ENCODE measurements at regions not wholly inside any gene's neighbourhood (a gene's known extent, or its start where the extent isn't known, plus 50 kb on each side); places are given as distances from the start of the nearest gene placed in this dataset.

DNA sequence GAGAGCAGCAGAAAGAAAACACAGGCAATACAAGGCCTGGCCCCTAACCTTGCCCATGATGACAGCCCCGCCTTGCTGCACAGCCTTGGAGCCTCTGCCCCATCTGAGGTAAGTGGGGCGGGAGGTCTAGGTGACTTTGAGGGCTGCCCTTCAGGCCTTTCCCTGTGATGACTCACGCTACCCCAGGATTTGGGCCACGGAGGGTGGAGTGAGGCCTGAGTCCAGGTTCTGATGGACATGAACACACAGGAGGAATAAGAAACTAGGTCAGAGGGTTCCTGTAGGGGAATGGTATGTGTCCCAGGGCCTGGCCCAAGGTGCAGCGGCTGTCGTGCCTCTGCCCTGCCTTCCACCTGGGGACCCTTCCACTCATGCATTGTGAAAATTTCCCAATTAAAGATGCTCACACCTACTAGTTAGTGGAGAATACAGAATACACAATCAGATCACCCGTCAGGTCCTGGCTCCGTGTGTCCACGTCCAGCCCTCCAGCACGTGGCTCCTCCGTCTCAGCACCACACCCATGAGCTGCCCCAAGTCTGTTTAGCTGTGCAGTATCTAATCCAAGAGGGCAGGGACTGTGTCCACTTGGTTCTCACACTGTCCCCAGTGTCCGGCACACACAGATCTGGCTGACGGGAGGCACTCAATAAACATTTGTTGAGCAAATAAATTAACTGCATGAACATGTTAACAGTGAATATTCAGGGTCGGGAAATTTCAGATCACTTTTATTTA is 111.0 kb downstream of the CHST1 start:
- intact Hi-C loops (cut with DNase I): no loop called here
- H3K27ac ChIP-seq: no peak overlapping the region

DNA sequence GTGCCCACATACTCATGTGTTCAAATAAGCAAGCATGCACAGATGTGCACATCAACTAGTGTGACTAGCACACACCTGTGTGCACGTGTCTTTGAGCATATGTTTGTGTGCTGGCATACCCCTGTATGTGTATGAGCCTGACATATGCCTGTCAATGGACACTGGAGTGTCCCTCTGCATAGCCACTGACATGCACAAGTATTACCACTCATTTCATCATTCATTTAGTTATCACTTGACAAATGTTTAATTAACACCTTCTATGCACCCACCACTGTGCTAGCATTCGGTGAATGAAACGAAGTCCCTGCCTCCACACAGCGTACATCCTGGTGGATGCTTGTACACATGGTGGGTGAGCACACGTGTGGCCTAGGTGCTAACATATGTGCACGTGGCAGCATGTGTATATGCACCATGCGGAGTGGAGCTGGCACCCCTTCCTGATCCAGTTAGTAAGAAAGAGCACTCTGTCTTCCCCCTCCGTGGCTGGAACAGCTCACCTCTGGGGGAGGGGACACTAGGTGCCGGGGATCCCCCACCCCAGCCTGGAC is 112.0 kb downstream of the CHST1 start:
- Histone ChIP-seq H3K36me3 (no peaks in the 10 kb centered on the region), H3K4me1 (no peaks in the 10 kb centered on the region), H3K27ac (no peak overlapping the region), H3K9me3 (no peaks in the 10 kb centered on the region), H3K27me3 (no peaks in the 10 kb centered on the region), H3K4me3 (no peak overlapping the region)
- intact Hi-C loops (cut with DNase I): no loop called here
- no peak for TF ChIP-seq CTCF (IDR thresholded peaks at IDR 0.05)
- DNase-seq (ENCODE audit: low spot score in 2 of 2): no peak

More for the DNA sequence above, 111.0 kb downstream of the CHST1 start:
- no peaks in the 10 kb centered on the region for H3K36me3 ChIP-seq
- no peak for DNase-seq (ENCODE audit: low spot score in 2 of 2)
- H3K4me3 ChIP-seq: no peak overlapping the region
- no peaks in the 10 kb centered on the region for H3K9me3 ChIP-seq
- no peak for TF ChIP-seq CTCF (IDR thresholded peaks at IDR 0.05)
- H3K27me3 ChIP-seq: no peaks in the 10 kb centered on the region
- no peaks in the 10 kb centered on the region for H3K4me1 ChIP-seq

GRCh38 chr11:45551191-45551713 is 114.2 kb downstream of the CHST1 start:
- H3K9me3 ChIP-seq: no peaks in the 10 kb centered on the region
- intact Hi-C loops (cut with DNase I): no loop called here
- no peak for TF ChIP-seq CTCF (IDR thresholded peaks at IDR 0.05)
- no peak overlapping the region for H3K4me3 ChIP-seq
- H3K4me1 ChIP-seq: no peaks in the 10 kb centered on the region
- H3K36me3 ChIP-seq: no peaks in the 10 kb centered on the region
- no peak overlapping the region for H3K27ac ChIP-seq
- no peak for DNase-seq (ENCODE audit: low spot score in 2 of 2)
- no peaks in the 10 kb centered on the region for H3K27me3 ChIP-seq

DNA sequence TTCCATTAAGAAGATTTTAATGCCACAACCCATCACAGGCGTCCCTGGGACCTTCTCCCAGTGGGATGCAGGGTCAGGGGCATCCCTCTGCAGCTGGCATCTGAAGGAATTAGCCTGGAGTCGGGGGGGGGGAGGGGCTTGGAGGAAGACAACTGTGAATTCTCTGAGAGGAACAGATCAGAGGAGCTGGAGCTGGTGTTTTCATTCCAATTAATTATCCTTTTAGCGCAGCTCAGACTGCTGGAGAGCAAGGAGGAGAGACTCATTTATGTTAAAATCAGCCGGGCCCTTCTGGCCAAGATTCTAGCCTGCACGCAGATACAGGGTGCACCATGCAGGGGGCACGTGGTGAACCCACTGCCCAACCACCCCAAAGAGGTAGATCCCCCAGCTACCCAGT is 116.2 kb downstream of the CHST1 start:
- no peaks in the 10 kb centered on the region for H3K36me3 ChIP-seq
- H3K27me3 ChIP-seq: no peaks in the 10 kb centered on the region
- no peak overlapping the region for H3K27ac ChIP-seq
- no peak overlapping the region for H3K4me3 ChIP-seq
- DNase-seq (ENCODE audit: low spot score in 2 of 2): no peak
- TF ChIP-seq CTCF (IDR thresholded peaks at IDR 0.05): no peak
- no peaks in the 10 kb centered on the region for H3K4me1 ChIP-seq
- H3K9me3 ChIP-seq: no peaks in the 10 kb centered on the region
- intact Hi-C loops (cut with DNase I): no loop called here

DNA sequence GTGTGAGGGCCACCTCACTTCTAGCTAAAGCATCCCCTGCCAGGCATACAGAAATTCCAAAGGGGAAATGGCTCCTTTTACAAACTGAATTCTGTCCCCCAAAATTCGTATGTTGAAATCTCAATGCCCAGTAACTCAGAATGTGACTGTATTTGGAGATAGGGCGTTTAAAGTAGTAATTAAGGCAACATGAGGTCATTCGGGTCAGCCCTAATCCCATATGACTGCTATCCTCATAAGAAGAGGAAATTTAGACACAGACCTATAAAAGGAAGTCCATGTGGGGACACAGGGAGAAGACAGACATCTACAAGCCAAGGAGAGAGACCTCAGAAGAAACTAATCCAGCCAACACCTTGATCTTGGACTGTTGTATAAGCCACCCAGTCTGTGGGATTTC is 119.1 kb downstream of the CHST1 start:
- H3K9me3 ChIP-seq: no peaks in the 10 kb centered on the region
- no peak for DNase-seq (ENCODE audit: low spot score in 2 of 2)
- no peak overlapping the region for H3K27ac ChIP-seq
- intact Hi-C loops (cut with DNase I): no loop called here
- TF ChIP-seq CTCF (IDR thresholded peaks at IDR 0.05): no peak
- no peaks in the 10 kb centered on the region for H3K4me1 ChIP-seq
- no peaks in the 10 kb centered on the region for H3K36me3 ChIP-seq
- H3K27me3 ChIP-seq: no peaks in the 10 kb centered on the region
- H3K4me3 ChIP-seq: no peak overlapping the region

Measured in ascending aorta (tissue), 2 donors.